ENCODE measurements at regions not wholly inside any gene's neighbourhood (a gene's known extent, or its start where the extent isn't known, plus 50 kb on each side); places are given as distances from the start of the nearest gene placed in this dataset.

DNA sequence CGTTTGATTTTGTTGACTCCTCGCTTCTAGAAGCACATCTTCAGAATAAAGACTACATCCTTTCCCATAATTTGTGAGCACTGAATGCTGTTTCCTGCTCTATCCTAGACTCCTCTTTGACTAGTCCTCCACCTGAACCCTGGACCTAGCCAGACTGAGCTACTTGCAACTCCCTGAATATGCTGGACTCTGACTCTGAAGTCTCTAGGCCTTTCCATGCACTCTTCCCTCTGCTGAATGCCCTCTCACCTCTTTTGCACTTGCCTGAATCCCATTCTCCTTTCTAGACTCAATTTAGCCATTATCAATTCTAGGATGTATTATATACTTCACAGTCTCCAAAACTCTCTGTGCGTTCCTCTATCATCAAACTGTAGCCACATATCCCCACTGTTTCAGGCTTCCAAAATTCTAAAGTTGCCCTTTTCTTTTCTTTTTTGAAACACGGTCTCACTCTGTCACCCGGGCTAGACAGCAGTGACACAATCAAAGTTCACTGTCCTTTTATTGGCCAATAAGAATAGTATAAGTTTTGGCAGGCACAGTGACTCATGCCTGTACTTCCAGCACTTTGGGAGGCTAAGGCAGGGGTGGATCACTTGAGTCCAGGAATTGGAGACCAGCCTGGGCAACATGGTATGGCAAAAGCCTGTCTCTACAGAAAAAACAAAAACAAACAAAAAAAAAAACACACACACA is 127.0 kb downstream of the LTN1 start:
- TF ChIP-seq, protein P1, sequence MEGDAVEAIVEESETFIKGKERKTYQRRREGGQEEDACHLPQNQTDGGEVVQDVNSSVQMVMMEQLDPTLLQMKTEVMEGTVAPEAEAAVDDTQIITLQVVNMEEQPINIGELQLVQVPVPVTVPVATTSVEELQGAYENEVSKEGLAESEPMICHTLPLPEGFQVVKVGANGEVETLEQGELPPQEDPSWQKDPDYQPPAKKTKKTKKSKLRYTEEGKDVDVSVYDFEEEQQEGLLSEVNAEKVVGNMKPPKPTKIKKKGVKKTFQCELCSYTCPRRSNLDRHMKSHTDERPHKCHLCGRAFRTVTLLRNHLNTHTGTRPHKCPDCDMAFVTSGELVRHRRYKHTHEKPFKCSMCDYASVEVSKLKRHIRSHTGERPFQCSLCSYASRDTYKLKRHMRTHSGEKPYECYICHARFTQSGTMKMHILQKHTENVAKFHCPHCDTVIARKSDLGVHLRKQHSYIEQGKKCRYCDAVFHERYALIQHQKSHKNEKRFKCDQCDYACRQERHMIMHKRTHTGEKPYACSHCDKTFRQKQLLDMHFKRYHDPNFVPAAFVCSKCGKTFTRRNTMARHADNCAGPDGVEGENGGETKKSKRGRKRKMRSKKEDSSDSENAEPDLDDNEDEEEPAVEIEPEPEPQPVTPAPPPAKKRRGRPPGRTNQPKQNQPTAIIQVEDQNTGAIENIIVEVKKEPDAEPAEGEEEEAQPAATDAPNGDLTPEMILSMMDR (IDR thresholded peaks at IDR 0.05; ENCODE audit: extremely low read depth in 1 of 2, insufficient read depth in 1 of 2, low read depth in 1 of 2, low read length in 2 of 2), result no peak
- TF ChIP-seq EZH2 (IDR thresholded peaks at IDR 0.05; ENCODE audit: borderline replicate concordance, low read depth, low read length, severe bottlenecking) (no peak), POLR2A (IDR thresholded peaks at IDR 0.05; ENCODE audit: low read depth, low read length) (no peak), POLR2AphosphoS5 (IDR thresholded peaks at IDR 0.05; ENCODE audit: insufficient read depth, low read depth, low read length) (no peak), MAX (IDR thresholded peaks at IDR 0.05; ENCODE audit: insufficient read depth, insufficient read length) (no peak), JUN (IDR thresholded peaks at IDR 0.05; ENCODE audit: borderline replicate concordance, insufficient read depth, insufficient read length, low read depth) (no peak), MYC (IDR thresholded peaks at IDR 0.05; ENCODE audit: low read depth, low read length) (no peak), FOS (IDR thresholded peaks at IDR 0.05; ENCODE audit: borderline replicate concordance, insufficient read depth, low read length) (no peak)
